Mesodermal cell (in vitro differentiated cells): ENCODE measurements at regions not wholly inside any gene's neighbourhood (a gene's known extent, or its start where the extent isn't known, plus 50 kb on each side); places are given as distances from the start of the nearest gene placed in this dataset.
"Not testable (repeated sequence)": the region's sequence is repeated elsewhere in the genome, so short reads cannot be mapped to it uniquely, and the experiment has no call there.

Source experiments
- H3K27ac ChIP-seq: 2 replicates; pipeline ENCODE4 v1.7.0; 2013; ENCODE audit warnings: mild to moderate bottlenecking, low read depth, low read length, moderate library complexity; ENCODE audit not compliant: severe bottlenecking
- H3K36me3 ChIP-seq: 2 replicates; pipeline ENCODE4 v1.7.1; 2013; ENCODE audit warnings: mild to moderate bottlenecking, low read length, moderate library complexity; ENCODE audit not compliant: control insufficient read depth, insufficient read depth
- H3K4me1 ChIP-seq: one replicate; pipeline ENCODE4 v1.7.1; 2013; ENCODE audit warnings: mild to moderate bottlenecking, low read length; ENCODE audit not compliant: insufficient read depth, control insufficient read depth, poor library complexity, severe bottlenecking
- H3K4me3 ChIP-seq: 2 replicates; pipeline ENCODE4 v1.7.0; 2013; ENCODE audit warnings: low read length, control low read depth, mild to moderate bottlenecking; ENCODE audit not compliant: insufficient read depth, poor library complexity, severe bottlenecking; ENCODE audit errors: extremely low read depth
- H3K9me3 ChIP-seq: 2 replicates; pipeline ENCODE4 v1.7.1; 2013; ENCODE audit warnings: mild to moderate bottlenecking, low read length, moderate library complexity; ENCODE audit not compliant: control insufficient read depth
- WGBS, 2 experiments: methylation state at CpG; one replicate each; pipeline ENCODE4 v1.1.5; 2013; ENCODE audit warnings: missing lambda C conversion rate in 2 of 2; ENCODE audit not compliant: insufficient coverage in 2 of 2; 5-methylcytosine and 5-hydroxymethylcytosine counted together

GRCh38 chr16:55015181-55015913 is 84.7 kb downstream of the IRX5 start:
- no peaks in the 10 kb centered on the region for H3K36me3 ChIP-seq
- no peaks in the 10 kb centered on the region for H3K9me3 ChIP-seq
- H3K4me3 ChIP-seq: no peak overlapping the region
- H3K4me1 ChIP-seq: no peaks in the 10 kb centered on the region
- no peak overlapping the region for H3K27ac ChIP-seq
- WGBS, 2 experiments: 83 to 100% methylated on average over 2 to 3 of the region's 10 CpGs

DNA sequence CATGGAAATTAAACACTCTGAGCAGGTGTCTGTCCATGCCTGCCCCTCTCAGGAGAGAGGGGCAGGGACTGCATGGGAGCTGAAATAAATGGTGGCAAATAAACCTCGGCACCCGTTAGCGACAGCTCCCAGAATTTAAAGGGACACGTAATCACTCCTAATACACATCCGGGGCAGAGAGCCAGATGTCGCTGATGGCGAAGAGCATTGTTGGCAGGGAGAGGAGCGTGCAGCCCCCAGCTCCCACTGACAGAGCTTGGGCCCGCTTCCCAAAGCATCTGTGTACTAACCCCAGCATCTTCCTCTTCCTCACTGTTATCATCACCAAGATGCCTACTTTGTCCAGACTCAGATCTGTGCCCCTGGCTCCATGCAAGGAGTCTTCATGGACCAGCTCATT is 85.8 kb downstream of the IRX5 start:
- Histone ChIP-seq H3K9me3 (no peaks in the 10 kb centered on the region), H3K36me3 (no peaks in the 10 kb centered on the region), H3K27ac (no peak overlapping the region), H3K4me1 (no peaks in the 10 kb centered on the region), H3K4me3 (no peak overlapping the region)
- 91 to 92% methylated on average over 9 of the region's 9 CpGs for WGBS, 2 experiments

GRCh38 chr16:55017321-55017720 is 86.7 kb downstream of the IRX5 start:
- H3K4me1 ChIP-seq: no peaks in the 10 kb centered on the region
- WGBS, 2 experiments: 37 to 83% methylated on average over 3 to 5 of the region's 6 CpGs
- no peaks in the 10 kb centered on the region for H3K9me3 ChIP-seq
- H3K4me3 ChIP-seq: no peak overlapping the region
- no peaks in the 10 kb centered on the region for H3K36me3 ChIP-seq
- H3K27ac ChIP-seq: no peak overlapping the region

GRCh38 chr16:55018881-55019280 is 88.2 kb downstream of the IRX5 start:
- Histone ChIP-seq H3K36me3 (no peaks in the 10 kb centered on the region), H3K9me3 (no peaks in the 10 kb centered on the region), H3K4me1 (no peaks in the 10 kb centered on the region), H3K4me3 (no peak overlapping the region), H3K27ac (no peak overlapping the region)
- WGBS, 2 experiments: 94 to 96% methylated on average over 21 to 24 of the region's 24 CpGs

DNA sequence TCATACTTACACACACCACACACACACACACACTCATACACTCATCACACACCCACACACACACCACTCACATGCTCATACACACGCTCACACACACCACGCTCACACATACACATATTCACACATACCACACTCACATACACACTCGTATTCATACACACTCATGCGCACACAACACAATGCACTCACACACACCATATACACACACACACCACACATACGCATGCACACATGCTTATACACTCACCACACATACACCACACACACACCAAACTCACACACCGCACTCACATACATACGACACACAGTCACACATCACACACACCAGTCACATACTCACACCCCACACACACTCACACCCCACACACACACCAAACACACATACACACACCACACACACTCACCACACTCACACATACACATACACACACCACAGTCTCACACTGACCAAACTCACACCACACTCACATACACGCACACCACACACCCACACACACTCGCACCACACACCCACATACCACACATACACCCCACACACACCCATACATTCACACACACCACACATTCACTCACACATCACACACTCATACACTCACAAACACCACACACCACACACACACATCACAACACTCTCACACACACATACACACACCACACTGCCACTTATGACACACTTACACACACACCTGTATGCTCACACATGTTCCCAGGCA is 88.9 kb downstream of the IRX5 start:
- Histone ChIP-seq H3K9me3 (no peaks in the 10 kb centered on the region), H3K4me3 (no peak overlapping the region), H3K36me3 (no peaks in the 10 kb centered on the region), H3K4me1 (no peaks in the 10 kb centered on the region), H3K27ac (no peak overlapping the region)
- WGBS, 2 experiments: 89% methylated on average over 9 of the region's 9 CpGs

DNA sequence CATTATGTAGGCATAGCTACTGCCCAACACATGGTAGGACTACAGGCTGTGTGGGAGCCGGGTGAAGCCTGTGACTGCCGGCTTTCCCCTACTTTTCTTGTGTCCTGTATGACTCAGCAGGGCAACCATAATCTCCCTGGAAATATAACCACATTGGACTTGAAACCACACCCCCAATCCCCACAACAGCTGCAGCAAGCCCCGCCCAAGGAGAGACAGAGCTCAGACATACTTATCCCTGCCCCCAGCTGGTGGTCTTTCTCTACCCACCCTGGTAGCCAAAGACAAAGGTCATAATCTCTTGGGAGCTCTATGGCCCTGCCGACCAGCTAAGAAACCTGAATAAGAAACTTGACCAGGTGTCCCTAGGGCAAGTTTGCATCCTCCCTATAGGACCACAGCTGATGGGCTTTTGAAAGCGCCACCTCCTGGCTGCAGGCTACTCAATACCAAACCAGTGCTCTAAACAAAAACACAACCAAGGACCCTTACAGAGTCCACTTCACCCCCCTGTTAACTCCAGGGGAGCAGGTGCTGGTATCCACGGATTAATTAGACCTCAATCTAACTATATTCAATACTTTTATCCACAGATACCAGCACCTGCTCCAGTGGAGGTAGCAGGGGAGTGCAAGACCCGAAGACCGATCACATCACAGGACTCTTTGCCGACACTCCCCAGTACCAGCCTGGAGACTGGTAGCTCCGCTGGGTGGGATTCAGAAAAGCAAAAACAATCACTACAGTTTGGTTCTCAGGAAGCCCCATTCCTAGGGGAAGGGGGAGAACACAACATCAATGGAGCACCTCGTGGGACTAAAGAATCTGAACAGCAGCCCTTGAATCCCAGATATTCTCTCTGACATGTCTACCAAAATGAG is 91.2 kb downstream of the IRX5 start:
- 38 to 41% methylated on average over 7 of the region's 11 CpGs for WGBS, 2 experiments
- Histone ChIP-seq H3K36me3 (no peaks in the 10 kb centered on the region), H3K9me3 (no peaks in the 10 kb centered on the region), H3K27ac (no peak overlapping the region), H3K4me3 (no peak overlapping the region), H3K4me1 (no peaks in the 10 kb centered on the region)

DNA sequence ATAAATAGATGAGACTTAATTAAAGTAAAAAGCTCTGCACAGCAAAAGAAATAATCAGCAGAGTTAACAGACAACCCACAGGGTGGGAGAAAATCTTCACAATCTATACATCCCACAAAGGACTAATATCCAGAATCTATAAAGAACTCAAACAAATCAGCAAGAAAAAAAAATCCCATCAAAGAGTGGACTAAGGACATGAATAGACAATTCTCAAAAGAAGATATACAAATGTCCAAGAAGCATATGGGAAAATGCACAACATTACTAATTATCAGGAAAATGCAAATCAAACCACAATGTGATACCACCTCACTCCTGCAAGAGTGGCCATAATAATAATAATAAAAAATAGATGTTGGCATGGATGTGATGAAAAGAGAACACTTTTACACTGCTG is 96.6 kb downstream of the IRX5 start:
- H3K9me3 ChIP-seq: not testable (repeated sequence)

DNA sequence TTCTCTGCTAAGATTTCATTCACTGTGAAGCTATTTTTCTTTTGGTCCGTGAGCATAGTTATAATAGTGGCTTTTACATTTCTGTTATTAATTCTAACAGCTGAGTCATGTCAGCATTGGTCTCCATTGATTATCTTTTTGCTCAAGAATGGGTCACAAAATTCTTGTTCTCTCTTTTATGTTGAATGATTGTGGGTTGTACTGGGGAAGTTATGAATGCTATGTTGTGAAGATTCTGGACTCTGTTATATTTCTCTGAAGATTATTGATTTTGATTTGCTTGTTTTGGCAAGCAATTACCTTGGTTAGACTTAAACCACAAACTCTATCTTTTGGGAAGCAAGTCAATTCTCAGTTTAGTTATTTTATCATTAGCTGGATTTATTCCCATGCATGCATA is 98.8 kb downstream of the IRX5 start:
- H3K9me3 ChIP-seq: no peaks in the 10 kb centered on the region
- no peaks in the 10 kb centered on the region for H3K4me1 ChIP-seq
- H3K36me3 ChIP-seq: no peaks in the 10 kb centered on the region
- H3K27ac ChIP-seq: no peak overlapping the region
- WGBS, 2 experiments: no CpG with 5 or more reads among the region's 1 CpG
- H3K4me3 ChIP-seq: no peak overlapping the region

More for the DNA sequence above, 96.6 kb downstream of the IRX5 start:
- not testable (repeated sequence) for H3K36me3 ChIP-seq, H3K4me3 ChIP-seq, H3K4me1 ChIP-seq, H3K27ac ChIP-seq

GRCh38 chr16:55030944-55031343 is 100.3 kb downstream of the IRX5 start:
- no peaks in the 10 kb centered on the region for H3K36me3 ChIP-seq
- no peaks in the 10 kb centered on the region for H3K9me3 ChIP-seq
- H3K4me1 ChIP-seq: no peaks in the 10 kb centered on the region
- no peak overlapping the region for H3K27ac ChIP-seq
- WGBS, 2 experiments: 43 to 83% methylated on average over 1 to 3 of the region's 5 CpGs
- no peak overlapping the region for H3K4me3 ChIP-seq

DNA sequence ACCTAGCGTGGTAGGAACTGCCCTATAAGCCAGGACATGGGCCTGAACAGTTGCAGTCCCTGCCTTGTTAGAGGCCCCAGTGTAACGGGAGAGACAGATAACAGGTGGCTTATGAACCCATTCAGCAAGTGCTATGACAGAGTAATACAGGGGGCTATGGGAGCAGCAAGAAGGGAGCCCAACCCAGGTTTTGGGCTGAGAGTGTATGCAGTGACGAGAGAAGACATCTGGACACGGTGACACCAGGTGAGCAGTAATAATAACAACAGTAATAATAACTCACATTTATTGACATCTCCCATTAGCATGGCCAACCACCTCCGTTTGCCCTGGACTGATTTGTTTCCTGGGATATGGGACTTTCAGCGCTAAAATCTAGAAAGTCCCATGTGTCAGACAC is 100.8 kb downstream of the IRX5 start:
- Histone ChIP-seq H3K27ac (no peak overlapping the region), H3K4me3 (no peak overlapping the region), H3K9me3 (no peaks in the 10 kb centered on the region), H3K4me1 (no peaks in the 10 kb centered on the region), H3K36me3 (no peaks in the 10 kb centered on the region)
- 91 to 98% methylated on average over 4 of the region's 6 CpGs for WGBS, 2 experiments
